ENCODE measurements at regions not wholly inside any gene's neighbourhood (a gene's known extent, or its start where the extent isn't known, plus 50 kb on each side); places are given as distances from the start of the nearest gene placed in this dataset.

DNA sequence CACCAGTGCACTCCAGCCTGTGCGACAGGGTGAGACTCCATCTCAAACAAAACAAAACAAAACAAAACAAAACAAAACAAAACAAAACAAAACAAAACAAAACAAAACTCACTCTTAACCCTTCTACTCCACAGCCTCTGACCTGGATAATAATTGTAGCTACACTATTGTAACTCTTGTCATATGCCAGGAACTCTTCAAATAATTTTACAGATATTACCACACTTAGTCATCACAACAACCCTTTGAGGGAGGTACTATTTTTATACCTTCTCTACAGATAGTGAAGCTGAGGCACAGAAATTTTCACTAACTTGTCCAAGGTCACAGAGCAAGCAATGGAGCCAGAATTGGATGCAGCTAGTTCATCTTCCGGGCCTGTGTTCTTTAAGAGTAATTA, 547.8 kb downstream of the ADGRL2 start:
- H3K4me3 ChIP-seq (ENCODE audit: low read depth, low read length) = no peak overlapping the region

- H3K4me3 ChIP-seq (ENCODE audit: low read depth, low read length) = no peak overlapping the region
These were observed 545.4 kb downstream of the ADGRL2 start for GRCh38 chr1:82346141-82346540.

GRCh38 chr1:82343381-82343780, 542.6 kb downstream of the ADGRL2 start:
- H3K4me3 ChIP-seq (ENCODE audit: low read depth, low read length) = no peak overlapping the region

DNA sequence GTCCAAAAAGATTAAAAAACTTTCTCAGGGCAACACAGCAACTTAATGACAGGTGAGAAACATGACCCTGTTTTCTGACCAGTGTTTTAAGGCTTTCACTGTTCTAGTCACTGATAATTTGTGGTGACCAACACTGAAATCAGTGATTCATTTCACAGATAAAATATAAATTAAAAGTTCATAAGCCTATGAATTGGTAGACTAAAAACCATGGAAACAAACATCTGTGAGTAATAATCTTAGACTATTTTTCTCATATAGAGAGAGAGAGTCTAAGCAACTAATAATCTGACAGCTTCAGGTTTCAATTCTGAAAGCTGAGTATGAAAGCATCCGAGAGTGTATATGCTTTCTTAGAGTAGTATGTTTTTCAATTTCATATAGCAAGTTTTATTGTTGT, 536.9 kb downstream of the ADGRL2 start:
- no peak overlapping the region for H3K4me3 ChIP-seq (ENCODE audit: low read depth, low read length)

GRCh38 chr1:82330330-82330729, 529.6 kb downstream of the ADGRL2 start:
- no peak overlapping the region for H3K4me3 ChIP-seq (ENCODE audit: low read depth, low read length)

GRCh38 chr1:82329226-82329625, 528.5 kb downstream of the ADGRL2 start:
- H3K4me3 ChIP-seq (ENCODE audit: low read depth, low read length) = no peak overlapping the region

DNA sequence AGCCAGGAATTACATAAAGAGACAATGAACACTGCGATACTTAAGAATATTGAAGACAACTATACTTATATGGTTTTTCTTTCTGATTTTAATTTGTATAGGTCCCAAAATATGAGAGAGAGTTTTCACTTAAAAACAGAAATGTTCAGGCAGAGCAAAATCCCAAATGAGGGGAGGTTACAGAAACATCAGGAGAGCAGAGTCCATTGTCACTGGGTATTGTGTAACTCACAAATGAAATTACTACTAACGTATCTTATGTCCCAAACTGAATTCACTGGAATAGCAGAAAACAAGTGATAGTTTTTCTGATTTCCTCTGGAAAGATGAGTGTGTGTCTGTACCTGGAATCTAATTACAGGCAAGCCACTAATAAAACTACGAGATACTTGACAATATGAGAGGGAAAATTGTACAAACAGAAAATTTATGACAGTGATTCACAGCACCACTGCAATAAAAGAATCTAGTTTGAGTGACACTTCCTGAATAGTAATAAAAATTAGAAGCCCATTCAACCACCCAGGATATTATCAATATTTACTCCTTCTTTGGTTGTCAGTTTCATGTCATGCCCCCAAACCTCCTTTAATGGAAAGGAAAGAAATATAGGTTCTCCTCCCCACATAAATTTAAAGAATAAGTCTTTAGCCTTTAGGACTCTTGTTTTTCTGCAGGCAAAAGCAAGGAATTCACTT, 522.6 kb downstream of the ADGRL2 start:
- no peak overlapping the region for H3K4me3 ChIP-seq (ENCODE audit: low read depth, low read length)

DNA sequence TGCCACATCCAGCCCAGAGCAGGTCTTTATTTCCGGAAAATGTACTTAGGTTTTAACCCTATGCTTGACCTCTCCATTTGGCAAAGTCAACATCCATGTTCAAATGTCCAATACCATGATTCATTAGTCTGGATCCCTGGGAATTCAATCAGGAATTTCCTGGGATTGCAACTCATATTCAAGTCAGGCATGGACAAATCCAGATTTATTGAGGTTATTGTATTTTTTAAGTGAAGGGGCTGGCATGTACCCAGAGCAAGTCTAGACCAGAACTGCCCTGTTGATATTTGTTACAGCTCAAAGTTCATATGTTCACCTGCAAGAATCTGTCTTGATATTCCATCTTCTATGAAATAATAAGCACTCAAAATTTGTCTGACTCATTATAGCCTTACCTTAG, 521.1 kb downstream of the ADGRL2 start:
- no peak overlapping the region for H3K4me3 ChIP-seq (ENCODE audit: low read depth, low read length)

GRCh38 chr1:82319546-82319945, 518.8 kb downstream of the ADGRL2 start:
- H3K4me3 ChIP-seq (ENCODE audit: low read depth, low read length) = no peak overlapping the region

DNA sequence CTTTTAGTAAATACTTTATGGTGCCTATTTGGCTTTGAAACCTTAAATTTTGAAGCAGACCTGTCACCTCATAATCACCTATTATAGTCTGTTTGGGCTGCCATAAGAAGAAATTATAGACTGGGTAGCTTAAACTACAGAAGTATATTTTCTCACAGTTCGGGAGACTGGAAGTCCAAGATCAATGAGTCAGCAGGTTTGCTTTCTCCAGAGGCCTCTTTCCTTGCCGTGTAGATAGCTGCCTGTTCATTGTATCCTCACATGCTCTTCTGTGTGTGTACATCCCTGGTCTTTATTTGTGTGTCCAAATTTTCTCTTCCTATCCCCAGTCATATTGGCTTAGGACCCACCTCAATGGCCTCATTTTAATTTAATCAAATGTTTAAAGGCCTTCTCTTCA, 518.2 kb downstream of the ADGRL2 start:
- no peak overlapping the region for H3K4me3 ChIP-seq (ENCODE audit: low read depth, low read length)

- H3K4me3 ChIP-seq (ENCODE audit: low read depth, low read length) = no peak overlapping the region
These were observed 517.5 kb downstream of the ADGRL2 start for GRCh38 chr1:82318265-82318664.

DNA sequence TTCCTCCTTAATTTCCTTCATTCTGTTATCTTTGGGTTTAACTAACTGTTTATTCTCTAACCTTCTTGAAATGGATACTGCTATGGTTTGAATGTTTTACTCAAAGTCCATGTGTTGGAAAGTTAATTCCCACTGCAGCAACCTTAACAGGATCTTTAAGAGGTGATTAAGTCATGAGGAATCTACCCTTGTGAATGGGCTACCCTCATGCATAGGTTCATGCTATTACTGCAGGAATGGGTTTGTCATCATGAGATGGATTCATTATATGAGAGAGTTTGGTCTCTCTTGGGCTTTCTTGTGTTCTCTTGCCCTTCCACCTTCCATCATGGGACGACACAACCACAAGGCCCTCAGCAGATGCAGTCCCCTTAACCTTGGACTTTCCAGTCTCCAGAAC, 516.9 kb downstream of the ADGRL2 start:
- H3K4me3 ChIP-seq (ENCODE audit: low read depth, low read length) = no peak overlapping the region

DNA sequence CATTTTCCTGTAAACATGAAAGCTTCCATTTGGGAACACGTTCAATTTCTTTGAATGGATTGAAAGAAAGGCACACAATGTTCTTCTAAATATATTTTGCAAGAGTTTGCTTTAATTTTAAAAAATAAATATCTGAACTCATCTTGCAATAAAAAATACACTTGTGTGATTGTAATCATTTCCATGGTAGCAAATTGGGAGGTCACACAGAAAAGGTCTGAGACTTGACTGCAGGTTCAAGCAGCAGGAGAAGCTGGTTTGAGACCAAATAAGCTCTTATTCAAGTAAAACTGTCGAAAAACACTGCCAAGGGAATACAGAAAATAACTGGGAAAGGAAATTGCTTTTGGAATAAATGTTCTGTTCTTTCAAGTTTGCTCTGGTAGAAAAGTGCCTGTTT, 498.9 kb downstream of the ADGRL2 start:
- H3K4me3 ChIP-seq (ENCODE audit: low read depth, low read length) = no peak overlapping the region

GRCh38 chr1:82299056-82299455, 498.3 kb downstream of the ADGRL2 start:
- H3K4me3 ChIP-seq (ENCODE audit: low read depth, low read length) = no peak overlapping the region

DNA sequence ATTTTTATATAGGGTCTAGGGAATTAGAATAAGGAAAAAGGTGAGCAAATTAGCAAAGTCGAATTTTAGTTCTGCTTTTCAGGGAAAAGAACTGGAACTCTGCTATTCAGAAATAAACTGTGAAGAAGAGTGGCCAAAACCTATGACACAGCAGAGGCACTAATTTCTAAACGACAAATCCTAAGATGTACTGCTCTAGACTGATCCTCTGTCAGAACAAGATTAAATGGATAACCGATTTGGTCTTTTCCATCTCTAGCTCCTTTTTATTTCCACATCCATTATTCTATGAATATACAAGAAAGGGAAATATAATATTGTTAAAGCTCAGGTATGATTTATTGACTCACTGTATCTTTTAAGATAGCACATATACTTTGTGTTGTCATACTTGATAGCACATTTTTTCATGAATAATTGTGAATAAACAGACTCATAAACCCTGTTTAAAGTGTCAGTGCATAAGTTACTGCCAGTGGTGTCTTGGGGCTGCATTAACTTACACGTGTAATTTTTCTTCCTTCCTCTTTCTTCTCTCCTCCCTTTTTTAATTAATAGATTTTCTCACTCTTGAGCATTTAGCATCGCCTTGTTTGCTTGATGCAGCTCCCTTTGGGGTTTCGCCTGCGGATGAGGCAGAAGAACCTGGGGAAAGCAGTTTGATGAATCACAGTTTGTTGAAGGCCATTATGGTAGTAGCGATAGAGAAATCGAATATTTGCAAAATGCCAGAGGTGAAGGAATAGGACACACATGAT, 496.6 kb downstream of the ADGRL2 start:
- H3K4me3 ChIP-seq (ENCODE audit: low read depth, low read length) = no peak overlapping the region

- H3K4me3 ChIP-seq (ENCODE audit: low read depth, low read length) = no peak overlapping the region
These were observed 486.8 kb downstream of the ADGRL2 start for GRCh38 chr1:82287556-82287955.

- H3K4me3 ChIP-seq (ENCODE audit: low read depth, low read length) = no peak overlapping the region
These were observed 483.5 kb downstream of the ADGRL2 start for GRCh38 chr1:82284213-82284612.

DNA sequence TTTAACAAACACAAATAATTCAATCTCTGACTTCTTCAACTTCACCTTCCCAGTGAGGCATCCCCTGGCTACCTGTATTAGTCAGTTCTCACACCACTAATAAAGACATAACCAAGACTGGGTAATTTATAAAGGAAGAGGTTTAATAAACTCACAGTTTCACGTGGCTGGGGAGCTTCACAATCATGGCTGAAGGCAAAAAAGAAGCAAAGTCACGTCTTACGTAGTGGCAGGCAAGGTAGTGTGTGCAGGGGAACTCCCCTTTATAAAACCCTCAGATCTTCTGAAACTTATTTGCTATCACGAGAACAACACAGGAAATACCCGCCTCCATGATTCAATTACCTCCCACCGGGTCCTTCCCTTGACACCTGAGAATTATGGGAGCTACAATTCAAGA, 478.5 kb downstream of the ADGRL2 start:
- no peak overlapping the region for H3K4me3 ChIP-seq (ENCODE audit: low read depth, low read length)

- no peak overlapping the region for H3K4me3 ChIP-seq (ENCODE audit: low read depth, low read length)
These were observed 473.1 kb downstream of the ADGRL2 start for GRCh38 chr1:82273816-82274215.

DNA sequence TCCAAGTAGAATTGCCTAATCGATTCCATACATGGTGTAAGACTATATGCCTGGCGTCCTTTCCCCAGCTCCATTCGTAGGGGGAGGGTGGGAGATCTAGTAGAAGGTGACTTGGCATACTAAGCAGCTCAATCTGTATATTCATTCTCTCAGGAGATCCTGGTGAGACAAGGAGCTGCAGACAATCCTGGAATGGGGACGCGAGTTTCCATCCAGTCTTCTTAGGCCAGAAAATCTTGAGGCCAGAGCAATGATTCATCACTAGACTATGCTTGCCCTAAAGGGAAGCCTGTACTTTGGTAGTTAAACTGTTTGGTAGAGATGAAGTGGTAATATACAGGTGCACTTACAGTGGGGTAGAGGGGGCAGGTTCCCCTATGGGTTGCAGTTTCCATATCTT, 468.7 kb downstream of the ADGRL2 start:
- no peak overlapping the region for H3K4me3 ChIP-seq (ENCODE audit: low read depth, low read length)

DNA sequence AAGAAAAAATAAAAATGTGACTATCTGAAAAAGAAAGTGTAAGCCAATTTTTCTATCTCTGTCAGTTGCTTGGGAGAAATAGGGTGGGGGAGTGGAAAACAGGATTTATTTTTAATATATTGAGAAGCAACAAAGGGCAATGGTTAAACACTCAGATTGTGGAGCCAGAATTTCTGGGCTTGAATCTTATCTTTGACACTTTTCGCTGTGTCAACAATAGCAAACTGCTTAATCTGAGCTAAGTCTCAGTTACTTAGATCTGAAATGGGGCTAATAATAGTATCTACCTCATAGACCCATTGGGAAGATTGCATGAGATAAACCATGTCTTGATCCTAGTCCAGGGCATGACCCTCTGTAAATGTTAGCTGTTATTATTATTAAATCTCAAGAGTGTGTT, 468.1 kb downstream of the ADGRL2 start:
- no peak overlapping the region for H3K4me3 ChIP-seq (ENCODE audit: low read depth, low read length)

DNA sequence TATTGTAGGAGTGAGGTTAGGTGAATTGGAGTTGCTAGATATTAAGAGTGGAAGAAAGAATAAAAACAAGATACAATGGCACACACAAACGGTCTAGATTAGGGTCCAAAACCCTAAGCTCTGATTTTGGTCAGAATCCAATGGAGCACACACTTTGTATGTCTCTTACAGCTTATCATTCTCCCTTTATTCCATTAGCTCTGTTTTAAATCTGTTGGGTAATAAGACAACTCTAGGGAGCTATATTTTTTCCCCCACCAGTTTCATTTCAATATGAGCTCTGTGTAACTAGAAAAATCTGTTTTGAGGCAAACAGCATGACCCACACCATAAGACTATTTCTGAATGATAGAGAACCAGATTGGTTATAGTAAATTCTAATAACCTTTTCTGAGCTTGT, 465.6 kb downstream of the ADGRL2 start:
- H3K4me3 ChIP-seq (ENCODE audit: low read depth, low read length) = no peak overlapping the region

DNA sequence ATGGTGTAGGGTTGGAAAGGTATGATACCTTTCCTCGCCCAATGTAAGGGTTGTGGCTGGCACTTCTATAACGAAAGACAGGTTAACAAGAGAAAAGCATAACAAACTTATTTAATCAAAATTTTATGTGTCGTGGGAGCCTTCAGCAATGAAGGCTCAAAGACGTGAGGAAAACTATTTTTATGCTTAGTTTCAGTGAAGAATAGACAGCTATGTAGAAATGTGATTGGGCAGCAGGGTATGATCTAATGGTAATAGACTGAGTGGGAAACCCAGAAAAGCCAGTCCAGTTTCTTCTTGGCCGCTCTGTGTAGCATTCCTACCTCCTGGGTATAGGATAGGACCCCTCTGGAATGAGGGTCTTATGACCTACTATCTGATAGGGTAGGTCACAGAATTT, 464.7 kb downstream of the ADGRL2 start:
- no peak overlapping the region for H3K4me3 ChIP-seq (ENCODE audit: low read depth, low read length)
